B cell (primary cell): ENCODE measurements at regions not wholly inside any gene's neighbourhood (a gene's known extent, or its start where the extent isn't known, plus 50 kb on each side); places are given as distances from the start of the nearest gene placed in this dataset.

Experiments used
- CTCF ChIP-seq: fragments of 200-600 bp; IDR thresholded peaks from one replicate; pipeline ENCODE4 v1.8.0; 2022; ENCODE audit warnings: antibody characterized with exemption, mild to moderate bottlenecking
- EZH2 ChIP-seq: IDR thresholded peaks from 2 replicates; pipeline ENCODE4 v1.6.1; 2012; ENCODE audit warnings: borderline replicate concordance, low read depth, mild to moderate bottlenecking, moderate library complexity, low read length; ENCODE audit not compliant: insufficient read depth, poor library complexity, severe bottlenecking

GRCh38 chr9:565528-565927 is 276.0 kb upstream of the DMRT1 start:
- TF ChIP-seq CTCF (no peak), EZH2 (no peak)
